HEK293 (cell line): ENCODE measurements at regions not wholly inside any gene's neighbourhood (a gene's known extent, or its start where the extent isn't known, plus 50 kb on each side); places are given as distances from the start of the nearest gene placed in this dataset.

Experiments used
- TRIM28 ChIP-seq: IDR thresholded peaks from 2 replicates; pipeline ENCODE4 v1.6.1; 2011; ENCODE audit warnings: low read length, control low read depth, borderline replicate concordance
- ZNF571 ChIP-seq: fragments of 450-650 bp; formaldehyde crosslinking; IDR thresholded peaks from 2 replicates; pipeline ENCODE4 v1.5.0; 2017; ENCODE audit warnings: missing biosample characterization, missing genetic modification characterization
- ZNF610 ChIP-seq: fragments of 450-650 bp; formaldehyde crosslinking; IDR thresholded peaks from 2 replicates; pipeline ENCODE4 v1.5.1; 2016; ENCODE audit warnings: missing biosample characterization, missing genetic modification characterization, borderline replicate concordance
- TF ChIP-seq, protein P1 (sequence below): fragments of 450-650 bp; formaldehyde crosslinking; IDR thresholded peaks from 2 replicates; pipeline ENCODE4 v1.5.1; 2016; ENCODE audit warnings: missing biosample characterization, missing genetic modification characterization
- TF ChIP-seq, protein P2 (sequence below): fragments of 450-650 bp; formaldehyde crosslinking; IDR thresholded peaks from 2 replicates; pipeline ENCODE4 v1.5.1; 2016; ENCODE audit warnings: missing biosample characterization, missing genetic modification characterization
- TF ChIP-seq, protein P3 (sequence below): fragments of 450-650 bp; formaldehyde crosslinking; IDR thresholded peaks from 2 replicates; pipeline ENCODE4 v1.5.1; 2017; ENCODE audit warnings: missing biosample characterization, missing genetic modification characterization
- TF ChIP-seq, protein P4 (sequence below): fragments of 450-650 bp; formaldehyde crosslinking; IDR thresholded peaks from 2 replicates; pipeline ENCODE4 v1.5.1; 2016; ENCODE audit warnings: missing biosample characterization, missing genetic modification characterization, low read depth

DNA sequence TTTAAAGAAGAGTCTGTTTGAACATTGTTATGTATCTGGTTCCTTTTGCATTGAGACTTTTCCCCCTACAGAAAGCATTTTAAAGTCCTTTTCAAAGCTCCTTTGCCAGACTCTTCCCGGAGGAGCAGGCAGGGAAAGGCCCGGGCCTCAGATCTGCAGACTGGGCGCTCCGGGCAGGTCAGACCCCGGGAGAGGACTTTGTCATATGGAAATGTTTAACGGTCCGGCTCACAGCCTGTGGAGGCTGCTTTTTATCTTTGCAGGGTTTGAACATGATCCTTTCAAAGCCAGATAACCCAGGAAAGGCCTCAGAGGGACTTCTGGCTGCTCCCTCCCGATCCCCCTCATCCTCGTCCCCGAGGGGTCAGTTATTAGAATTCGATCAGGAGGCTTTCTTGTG lies 82.1 kb upstream of the IRX2 start:
- TF ChIP-seq, protein P1, sequence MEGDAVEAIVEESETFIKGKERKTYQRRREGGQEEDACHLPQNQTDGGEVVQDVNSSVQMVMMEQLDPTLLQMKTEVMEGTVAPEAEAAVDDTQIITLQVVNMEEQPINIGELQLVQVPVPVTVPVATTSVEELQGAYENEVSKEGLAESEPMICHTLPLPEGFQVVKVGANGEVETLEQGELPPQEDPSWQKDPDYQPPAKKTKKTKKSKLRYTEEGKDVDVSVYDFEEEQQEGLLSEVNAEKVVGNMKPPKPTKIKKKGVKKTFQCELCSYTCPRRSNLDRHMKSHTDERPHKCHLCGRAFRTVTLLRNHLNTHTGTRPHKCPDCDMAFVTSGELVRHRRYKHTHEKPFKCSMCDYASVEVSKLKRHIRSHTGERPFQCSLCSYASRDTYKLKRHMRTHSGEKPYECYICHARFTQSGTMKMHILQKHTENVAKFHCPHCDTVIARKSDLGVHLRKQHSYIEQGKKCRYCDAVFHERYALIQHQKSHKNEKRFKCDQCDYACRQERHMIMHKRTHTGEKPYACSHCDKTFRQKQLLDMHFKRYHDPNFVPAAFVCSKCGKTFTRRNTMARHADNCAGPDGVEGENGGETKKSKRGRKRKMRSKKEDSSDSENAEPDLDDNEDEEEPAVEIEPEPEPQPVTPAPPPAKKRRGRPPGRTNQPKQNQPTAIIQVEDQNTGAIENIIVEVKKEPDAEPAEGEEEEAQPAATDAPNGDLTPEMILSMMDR = no peak
- no peak for TF ChIP-seq ZNF610
- no peak for TF ChIP-seq ZNF571 (tag by site-specific recombination)
- TF ChIP-seq, protein P2, sequence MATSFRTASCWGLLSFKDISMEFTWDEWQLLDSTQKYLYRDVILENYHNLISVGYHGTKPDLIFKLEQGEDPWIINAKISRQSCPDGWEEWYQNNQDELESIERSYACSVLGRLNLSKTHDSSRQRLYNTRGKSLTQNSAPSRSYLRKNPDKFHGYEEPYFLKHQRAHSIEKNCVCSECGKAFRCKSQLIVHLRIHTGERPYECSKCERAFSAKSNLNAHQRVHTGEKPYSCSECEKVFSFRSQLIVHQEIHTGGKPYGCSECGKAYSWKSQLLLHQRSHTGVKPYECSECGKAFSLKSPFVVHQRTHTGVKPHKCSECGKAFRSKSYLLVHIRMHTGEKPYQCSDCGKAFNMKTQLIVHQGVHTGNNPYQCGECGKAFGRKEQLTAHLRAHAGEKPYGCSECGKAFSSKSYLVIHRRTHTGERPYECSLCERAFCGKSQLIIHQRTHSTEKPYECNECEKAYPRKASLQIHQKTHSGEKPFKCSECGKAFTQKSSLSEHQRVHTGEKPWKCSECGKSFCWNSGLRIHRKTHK (tag by site-specific recombination) = no peak
- no peak for TF ChIP-seq TRIM28
- TF ChIP-seq, protein P3, sequence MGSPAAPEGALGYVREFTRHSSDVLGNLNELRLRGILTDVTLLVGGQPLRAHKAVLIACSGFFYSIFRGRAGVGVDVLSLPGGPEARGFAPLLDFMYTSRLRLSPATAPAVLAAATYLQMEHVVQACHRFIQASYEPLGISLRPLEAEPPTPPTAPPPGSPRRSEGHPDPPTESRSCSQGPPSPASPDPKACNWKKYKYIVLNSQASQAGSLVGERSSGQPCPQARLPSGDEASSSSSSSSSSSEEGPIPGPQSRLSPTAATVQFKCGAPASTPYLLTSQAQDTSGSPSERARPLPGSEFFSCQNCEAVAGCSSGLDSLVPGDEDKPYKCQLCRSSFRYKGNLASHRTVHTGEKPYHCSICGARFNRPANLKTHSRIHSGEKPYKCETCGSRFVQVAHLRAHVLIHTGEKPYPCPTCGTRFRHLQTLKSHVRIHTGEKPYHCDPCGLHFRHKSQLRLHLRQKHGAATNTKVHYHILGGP (tag by site-specific recombination) = no peak
- TF ChIP-seq, protein P4, sequence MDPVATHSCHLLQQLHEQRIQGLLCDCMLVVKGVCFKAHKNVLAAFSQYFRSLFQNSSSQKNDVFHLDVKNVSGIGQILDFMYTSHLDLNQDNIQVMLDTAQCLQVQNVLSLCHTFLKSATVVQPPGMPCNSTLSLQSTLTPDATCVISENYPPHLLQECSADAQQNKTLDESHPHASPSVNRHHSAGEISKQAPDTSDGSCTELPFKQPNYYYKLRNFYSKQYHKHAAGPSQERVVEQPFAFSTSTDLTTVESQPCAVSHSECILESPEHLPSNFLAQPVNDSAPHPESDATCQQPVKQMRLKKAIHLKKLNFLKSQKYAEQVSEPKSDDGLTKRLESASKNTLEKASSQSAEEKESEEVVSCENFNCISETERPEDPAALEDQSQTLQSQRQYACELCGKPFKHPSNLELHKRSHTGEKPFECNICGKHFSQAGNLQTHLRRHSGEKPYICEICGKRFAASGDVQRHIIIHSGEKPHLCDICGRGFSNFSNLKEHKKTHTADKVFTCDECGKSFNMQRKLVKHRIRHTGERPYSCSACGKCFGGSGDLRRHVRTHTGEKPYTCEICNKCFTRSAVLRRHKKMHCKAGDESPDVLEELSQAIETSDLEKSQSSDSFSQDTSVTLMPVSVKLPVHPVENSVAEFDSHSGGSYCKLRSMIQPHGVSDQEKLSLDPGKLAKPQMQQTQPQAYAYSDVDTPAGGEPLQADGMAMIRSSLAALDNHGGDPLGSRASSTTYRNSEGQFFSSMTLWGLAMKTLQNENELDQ (tag by site-specific recombination) = no peak
